Endodermal cell (in vitro differentiated cells): ENCODE measurements at regions not wholly inside any gene's neighbourhood (a gene's known extent, or its start where the extent isn't known, plus 50 kb on each side); places are given as distances from the start of the nearest gene placed in this dataset.

Experiments
- DNase-seq: peaks from one replicate; pipeline ENCODE4 v3.0.0-alpha.2; 2017
- H3K27ac ChIP-seq: 2 replicates; pipeline ENCODE4 v1.5.1; 2013; ENCODE audit warnings: mild to moderate bottlenecking, low read depth, low read length, moderate library complexity
- H3K27me3 ChIP-seq: 2 replicates; pipeline ENCODE4 v1.6.1; 2013; ENCODE audit warnings: mild to moderate bottlenecking, low read length, moderate library complexity; ENCODE audit not compliant: insufficient read depth, control insufficient read depth, poor library complexity, severe bottlenecking
- H3K36me3 ChIP-seq: 2 replicates; pipeline ENCODE4 v1.7.0; 2013; ENCODE audit warnings: mild to moderate bottlenecking, low read length, moderate library complexity; ENCODE audit not compliant: control insufficient read depth, insufficient read depth
- H3K4me1 ChIP-seq: one replicate; pipeline ENCODE4 v1.7.0; 2013; ENCODE audit warnings: low read length; ENCODE audit not compliant: control insufficient read depth, insufficient read depth
- H3K4me3 ChIP-seq: 2 replicates; pipeline ENCODE4 v1.5.1; 2013; ENCODE audit warnings: mild to moderate bottlenecking, low read length, moderate library complexity
- H3K9ac ChIP-seq: 2 replicates; pipeline ENCODE4 v1.6.1; 2013; ENCODE audit warnings: mild to moderate bottlenecking, low read length, moderate library complexity; ENCODE audit not compliant: poor library complexity, severe bottlenecking; ENCODE audit errors: extremely low read depth
- H3K9me3 ChIP-seq: 2 replicates; pipeline ENCODE4 v1.6.1; 2013; ENCODE audit warnings: mild to moderate bottlenecking, low read length, moderate library complexity; ENCODE audit not compliant: control insufficient read depth
- H3K27ac Mint-ChIP-seq: 2 replicates; pipeline ENCODE4 v1.8.0; 2020; ENCODE audit warnings: mixed read lengths
- H3K27me3 Mint-ChIP-seq: 2 replicates; pipeline ENCODE4 v1.8.0; 2021; ENCODE audit warnings: mild to moderate bottlenecking, mixed read lengths; ENCODE audit not compliant: insufficient read depth
- H3K36me3 Mint-ChIP-seq: 2 replicates; pipeline ENCODE4 v1.8.0; 2020; ENCODE audit warnings: low read depth, mixed read lengths
- H3K4me1 Mint-ChIP-seq: 2 replicates; pipeline ENCODE4 v1.8.0; 2020; ENCODE audit warnings: mixed read lengths
- H3K4me3 Mint-ChIP-seq: 2 replicates; pipeline ENCODE4 v1.8.0; 2020; ENCODE audit warnings: mild to moderate bottlenecking, moderate library complexity, mixed read lengths
- H3K9me3 Mint-ChIP-seq: 2 replicates; pipeline ENCODE4 v1.8.0; 2020; ENCODE audit warnings: mild to moderate bottlenecking, mixed read lengths
- CTCF ChIP-seq: fragments of 200-600 bp; sonication (generic); conservative IDR thresholded peaks from 2 replicates; pipeline ENCODE4 v1.5.0; 2021; ENCODE audit warnings: antibody characterized with exemption, mild to moderate bottlenecking
- WGBS, 2 experiments: methylation state at CpG; one replicate each; pipeline versions ENCODE4 v1.1.5 to v1.1.7; 2013; ENCODE audit warnings: missing lambda C conversion rate in 2 of 2, mixed read lengths in 1 of 2; ENCODE audit not compliant: insufficient coverage in 1 of 2, insufficient read length in 1 of 2; 5-methylcytosine and 5-hydroxymethylcytosine counted together

GRCh38 chr13:86142080-86142479, 342.9 kb upstream of the SLITRK6 start:
- Histone ChIP-seq H3K9me3 (no peaks in the 10 kb centered on the region), H3K4me1 (no peaks in the 10 kb centered on the region), H3K9ac (no peak overlapping the region), H3K36me3 (no peaks in the 10 kb centered on the region), H3K27me3 (no peaks in the 10 kb centered on the region), H3K4me3 (no peak overlapping the region), H3K27ac (no peak overlapping the region)
- H3K36me3 Mint-ChIP-seq, result no peaks in the 10 kb centered on the region
- H3K27me3 Mint-ChIP-seq, result no peaks in the 10 kb centered on the region
- H3K27ac Mint-ChIP-seq, result no peak overlapping the region
- TF ChIP-seq CTCF, result no peak
- no peaks in the 10 kb centered on the region for H3K9me3 Mint-ChIP-seq
- 89 to 94% methylated on average over 3 to 4 of the region's 4 CpGs for WGBS, 2 experiments
- H3K4me1 Mint-ChIP-seq, result no peaks in the 10 kb centered on the region
- no peak for DNase-seq
- no peak overlapping the region for H3K4me3 Mint-ChIP-seq

- no peaks in the 10 kb centered on the region for H3K9me3 ChIP-seq
- TF ChIP-seq CTCF, result no peak
- H3K27ac Mint-ChIP-seq, result no peak overlapping the region
- no peaks in the 10 kb centered on the region for H3K4me1 Mint-ChIP-seq
- H3K4me1 ChIP-seq, result no peaks in the 10 kb centered on the region
- H3K27me3 Mint-ChIP-seq, result no peaks in the 10 kb centered on the region
- H3K9me3 Mint-ChIP-seq, result no peaks in the 10 kb centered on the region
- H3K4me3 Mint-ChIP-seq, result no peak overlapping the region
- no peaks in the 10 kb centered on the region for H3K36me3 ChIP-seq
- no peak overlapping the region for H3K27ac ChIP-seq
- H3K36me3 Mint-ChIP-seq, result no peaks in the 10 kb centered on the region
- H3K27me3 ChIP-seq, result no peaks in the 10 kb centered on the region
- no peak for DNase-seq
- H3K9ac ChIP-seq, result no peak overlapping the region
- H3K4me3 ChIP-seq, result no peak overlapping the region
Measured at GRCh38 chr13:86135856-86136255, 336.6 kb upstream of the SLITRK6 start.

- Mint-ChIP-seq H3K27ac (no peak overlapping the region), H3K4me1 (no peaks in the 10 kb centered on the region), H3K9me3 (no peaks in the 10 kb centered on the region), H3K36me3 (no peaks in the 10 kb centered on the region), H3K4me3 (no peak overlapping the region), H3K27me3 (no peaks in the 10 kb centered on the region)
- no peaks in the 10 kb centered on the region for H3K4me1 ChIP-seq
- no peaks in the 10 kb centered on the region for H3K36me3 ChIP-seq
- 90% methylated on average over 1 of the region's 3 CpGs; no CpG with 5 or more reads in 1 of the 2 experiments for WGBS, 2 experiments
- no peak overlapping the region for H3K9ac ChIP-seq
- no peak for DNase-seq
- H3K27me3 ChIP-seq, result no peaks in the 10 kb centered on the region
- H3K9me3 ChIP-seq, result no peaks in the 10 kb centered on the region
- TF ChIP-seq CTCF, result no peak
- no peak overlapping the region for H3K27ac ChIP-seq
- H3K4me3 ChIP-seq, result no peak overlapping the region
Measured at GRCh38 chr13:86121881-86122280, 322.7 kb upstream of the SLITRK6 start.
